CD4-positive, alpha-beta memory T cell (primary cell): ENCODE measurements at regions not wholly inside any gene's neighbourhood (a gene's known extent, or its start where the extent isn't known, plus 50 kb on each side); places are given as distances from the start of the nearest gene placed in this dataset.
A peak's percentile ranks its signal among the peaks of the same experiment; 100 is the strongest.
"Not testable (repeated sequence)": the region's sequence is repeated elsewhere in the genome, so short reads cannot be mapped to it uniquely, and the experiment has no call there.

Source experiments
- CTCF ChIA-PET: fragments of 350-600 bp; sonication (Branson Sonifier 250); formaldehyde crosslinking; loops from one replicate; lab custom pipeline; 2021; ENCODE audit warnings: inconsistent platforms; ENCODE audit not compliant: partially characterized antibody; lab: Charles Lee
- POLR2A ChIA-PET: fragments of 350-600 bp; sonication (Branson Sonifier 250); formaldehyde crosslinking; loops from one replicate; lab custom pipeline; 2021; ENCODE audit not compliant: partially characterized antibody; lab: Charles Lee
- DNase-seq, 5 donors: peaks; one replicate each; pipeline versions ENCODE4 v3.0.0 to v3.0.0-alpha.2; 2020 to 2022; ENCODE audit warnings: mixed read lengths in 1 of 5
- H3K27ac ChIP-seq: one replicate; pipeline ENCODE4 v1.7.0; 2013; ENCODE audit warnings: low read depth, low read length
- H3K27me3 ChIP-seq: 2 replicates; pipeline ENCODE4 v1.7.0; 2013; ENCODE audit warnings: mild to moderate bottlenecking, low read length, moderate library complexity; ENCODE audit not compliant: insufficient read depth
- H3K36me3 ChIP-seq: 2 replicates; pipeline ENCODE4 v1.7.0; 2013; ENCODE audit warnings: mild to moderate bottlenecking, low read length, moderate library complexity; ENCODE audit not compliant: insufficient read depth
- H3K4me1 ChIP-seq: 2 replicates; pipeline ENCODE4 v1.7.0; 2013; ENCODE audit warnings: mild to moderate bottlenecking, low read length, moderate library complexity; ENCODE audit not compliant: insufficient read depth
- H3K4me3 ChIP-seq, 2 donors: one replicate each; pipeline ENCODE4 v1.7.0; 2013; ENCODE audit warnings: low read length in 2 of 2, mild to moderate bottlenecking in 1 of 2
- H3K9me3 ChIP-seq, 2 donors: one replicate each; pipeline ENCODE4 v1.7.0; 2013; ENCODE audit warnings: low read length in 2 of 2, control low read depth in 1 of 2; ENCODE audit not compliant: control insufficient read depth in 1 of 2
- H3K27ac Mint-ChIP-seq, 7 donors: one replicate each; pipeline ENCODE4 v1.8.0; 2020 to 2021; ENCODE audit warnings: mixed read lengths in 7 of 7, mild to moderate bottlenecking in 6 of 7, inconsistent platforms in 3 of 7, moderate library complexity in 3 of 7
- H3K27me3 Mint-ChIP-seq, 2 donors: one replicate each; pipeline ENCODE4 v1.8.0; 2020 to 2021; ENCODE audit warnings: mixed read lengths in 2 of 2
- H3K36me3 Mint-ChIP-seq, 2 donors: one replicate each; pipeline ENCODE4 v1.8.0; 2020 to 2021; ENCODE audit warnings: mixed read lengths in 2 of 2, inconsistent platforms in 1 of 2, mild to moderate bottlenecking in 1 of 2
- H3K4me1 Mint-ChIP-seq, 4 donors: one replicate each; pipeline ENCODE4 v1.8.0; 2020 to 2021; ENCODE audit warnings: mixed read lengths in 4 of 4, mild to moderate bottlenecking in 1 of 4
- H3K4me3 Mint-ChIP-seq, 8 donors: one replicate each; pipeline ENCODE4 v1.8.0; 2020 to 2021; ENCODE audit warnings: mixed read lengths in 8 of 8, mild to moderate bottlenecking in 7 of 8, moderate library complexity in 6 of 8, inconsistent platforms in 3 of 8
- H3K9me3 Mint-ChIP-seq, 8 donors: one replicate each; pipeline ENCODE4 v1.8.0; 2020 to 2021; ENCODE audit warnings: mixed read lengths in 8 of 8, mild to moderate bottlenecking in 5 of 8, inconsistent platforms in 3 of 8, moderate library complexity in 1 of 8
- intact Hi-C: fragments of 100-400 bp; cut with micrococcal nuclease; formaldehyde crosslinking; loops from one replicate; pipeline ENCODE4 v1.15.1; 2023

GRCh38 chr9:85319936-85320656, 421.7 kb downstream of the AGTPBP1 start:
- intact Hi-C loops: no loop called here
- POLR2A ChIA-PET: no interaction called here
- no peak overlapping the region for H3K27ac Mint-ChIP-seq

GRCh38 chr9:85315535-85315934, 426.2 kb downstream of the AGTPBP1 start:
- H3K4me1 Mint-ChIP-seq, H3K9me3 ChIP-seq, H3K27me3 Mint-ChIP-seq, DNase-seq, H3K4me3 ChIP-seq, H3K4me3 Mint-ChIP-seq, H3K27ac ChIP-seq, H3K27me3 ChIP-seq, H3K4me1 ChIP-seq, H3K27ac Mint-ChIP-seq, intact Hi-C loops, H3K36me3 Mint-ChIP-seq, H3K36me3 ChIP-seq, CTCF ChIA-PET, POLR2A ChIA-PET: not testable (repeated sequence)
- peaks cover 0 to 14% (median 5%) of the 10 kb centered on the region in 8 donors for H3K9me3 Mint-ChIP-seq

More at GRCh38 chr9:85319936-85320656, 421.7 kb downstream of the AGTPBP1 start:
- Mint-ChIP-seq H3K4me3 (no peak overlapping the region), H3K27me3 (peaks cover 3 to 7% of the 10 kb centered on the region in 2 donors), H3K36me3 (no peaks in the 10 kb centered on the region), H3K9me3 (peaks cover 2 to 13% (median 5%) of the 10 kb centered on the region in 8 donors), H3K4me1 (no peaks in the 10 kb centered on the region)
- H3K27me3 ChIP-seq: no peaks in the 10 kb centered on the region
- H3K36me3 ChIP-seq: no peaks in the 10 kb centered on the region
- no peak for DNase-seq
- CTCF ChIA-PET: no interaction called here
- no peak overlapping the region for H3K27ac ChIP-seq
- H3K4me1 ChIP-seq: no peaks in the 10 kb centered on the region
- H3K4me3 ChIP-seq: no peak overlapping the region
- H3K9me3 ChIP-seq: no peaks in the 10 kb centered on the region

- H3K27ac Mint-ChIP-seq: no peak overlapping the region
- H3K9me3 Mint-ChIP-seq: peaks cover 0 to 13% (median 5%) of the 10 kb centered on the region in 8 donors
- no peaks in the 10 kb centered on the region for H3K4me1 ChIP-seq
- DNase-seq: no peak
- no peaks in the 10 kb centered on the region for H3K4me1 Mint-ChIP-seq
- intact Hi-C loops: no loop called here
- ChIA-PET POLR2A (no interaction called here), CTCF (no interaction called here)
- H3K4me3 ChIP-seq: no peak overlapping the region
- no peak overlapping the region for H3K4me3 Mint-ChIP-seq
- H3K27me3 Mint-ChIP-seq: peaks cover 1 to 4% of the 10 kb centered on the region in 2 donors
- no peak overlapping the region for H3K27ac ChIP-seq
- H3K27me3 ChIP-seq: no peaks in the 10 kb centered on the region
- no peaks in the 10 kb centered on the region for H3K9me3 ChIP-seq
- no peaks in the 10 kb centered on the region for H3K36me3 ChIP-seq
- no peaks in the 10 kb centered on the region for H3K36me3 Mint-ChIP-seq
Measured at GRCh38 chr9:85310573-85310972, 431.2 kb downstream of the AGTPBP1 start.

GRCh38 chr9:85303757-85304134, 438.0 kb downstream of the AGTPBP1 start:
- intact Hi-C loops: no loop called here
- Mint-ChIP-seq H3K36me3 (no peaks in the 10 kb centered on the region), H3K27ac (no peak overlapping the region), H3K4me3 (no peak overlapping the region), H3K9me3 (peaks cover 0 to 4% (median under 1%) of the 10 kb centered on the region in 8 donors), H3K27me3 (peaks cover 0 to 1% of the 10 kb centered on the region in 2 donors), H3K4me1 (no peaks in the 10 kb centered on the region)
- no peaks in the 10 kb centered on the region for H3K36me3 ChIP-seq
- ChIA-PET POLR2A (no interaction called here), CTCF (no interaction called here)
- no peaks in the 10 kb centered on the region for H3K27me3 ChIP-seq
- H3K9me3 ChIP-seq: no peaks in the 10 kb centered on the region
- no peaks in the 10 kb centered on the region for H3K4me1 ChIP-seq
- no peak for DNase-seq
- H3K27ac ChIP-seq: no peak overlapping the region
- no peak overlapping the region for H3K4me3 ChIP-seq

GRCh38 chr9:85302938-85303756, 438.6 kb downstream of the AGTPBP1 start:
- Mint-ChIP-seq H3K36me3 (no peaks in the 10 kb centered on the region), H3K9me3 (peaks cover 0 to 4% (median 1%) of the 10 kb centered on the region in 8 donors), H3K4me3 (no peak overlapping the region), H3K27me3 (peaks cover 0 to 1% of the 10 kb centered on the region in 2 donors), H3K4me1 (no peaks in the 10 kb centered on the region), H3K27ac (peak overlapping the region in 1 of 7 donors; percentile 6)
- H3K27ac ChIP-seq: no peak overlapping the region
- CTCF ChIA-PET: no interaction called here
- POLR2A ChIA-PET: no interaction called here
- H3K36me3 ChIP-seq: no peaks in the 10 kb centered on the region
- intact Hi-C loops: no loop called here
- H3K9me3 ChIP-seq: no peaks in the 10 kb centered on the region
- no peaks in the 10 kb centered on the region for H3K27me3 ChIP-seq
- no peak for DNase-seq
- no peak overlapping the region for H3K4me3 ChIP-seq
- no peaks in the 10 kb centered on the region for H3K4me1 ChIP-seq

GRCh38 chr9:85298499-85298898, 443.3 kb downstream of the AGTPBP1 start:
- H3K4me3 ChIP-seq: no peak overlapping the region
- Mint-ChIP-seq H3K27me3 (peaks cover 0 to 1% of the 10 kb centered on the region in 2 donors), H3K36me3 (no peaks in the 10 kb centered on the region), H3K9me3 (peaks cover 0 to 10% (median 3%) of the 10 kb centered on the region in 8 donors), H3K27ac (no peak overlapping the region), H3K4me1 (no peaks in the 10 kb centered on the region), H3K4me3 (no peak overlapping the region)
- no peak for DNase-seq
- CTCF ChIA-PET: no interaction called here
- POLR2A ChIA-PET: no interaction called here
- no peak overlapping the region for H3K27ac ChIP-seq
- intact Hi-C loops: no loop called here
- H3K36me3 ChIP-seq: no peaks in the 10 kb centered on the region
- no peaks in the 10 kb centered on the region for H3K9me3 ChIP-seq
- H3K4me1 ChIP-seq: no peaks in the 10 kb centered on the region
- no peaks in the 10 kb centered on the region for H3K27me3 ChIP-seq

GRCh38 chr9:85295244-85295643, 446.5 kb downstream of the AGTPBP1 start:
- H3K27ac Mint-ChIP-seq, H3K9me3 Mint-ChIP-seq, H3K27ac ChIP-seq, POLR2A ChIA-PET, H3K36me3 Mint-ChIP-seq, H3K4me1 ChIP-seq, intact Hi-C loops, DNase-seq, H3K27me3 Mint-ChIP-seq, H3K27me3 ChIP-seq, H3K36me3 ChIP-seq, CTCF ChIA-PET, H3K4me1 Mint-ChIP-seq, H3K4me3 Mint-ChIP-seq, H3K4me3 ChIP-seq, H3K9me3 ChIP-seq: not testable (repeated sequence)
